Hematopoietic multipotent progenitor cell treated with erythropoietin and hydrocortisone succinate and interleukin-3 and kit ligand, for 15 days (in vitro differentiated cells): ENCODE measurements at regions not wholly inside any gene's neighbourhood (a gene's known extent, or its start where the extent isn't known, plus 50 kb on each side); places are given as distances from the start of the nearest gene placed in this dataset.
"Not testable (repeated sequence)": the region's sequence is repeated elsewhere in the genome, so short reads cannot be mapped to it uniquely, and the experiment has no call there.

ENCODE experiments used
- DNase-seq: peaks from one replicate; pipeline ENCODE4 v3.0.0-alpha.2; 2015; ENCODE audit warnings: low spot score

GRCh38 chr15:70576696-70577095 lies 186.7 kb downstream of the UACA start:
- DNase-seq = no peak

DNA sequence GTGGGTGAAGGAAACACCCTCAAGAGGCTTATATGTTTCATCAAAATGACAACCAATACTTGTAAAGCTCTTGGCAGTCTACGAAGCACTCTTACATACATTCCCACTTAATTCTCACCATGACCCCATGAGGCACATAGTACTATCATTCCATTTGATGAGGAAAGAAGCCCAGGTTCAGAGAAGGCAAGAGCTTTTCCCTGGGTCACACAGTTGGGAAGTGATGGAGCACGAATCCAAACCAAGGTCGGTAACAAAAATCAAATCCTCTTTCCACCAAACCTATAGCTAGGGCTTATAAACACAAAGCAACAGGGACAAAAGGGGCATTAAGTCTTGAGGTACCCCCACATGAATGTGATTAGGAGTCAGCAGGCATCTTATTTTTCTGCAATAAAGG lies 187.1 kb downstream of the UACA start:
- DNase-seq = no peak

- DNase-seq = no peak
Observed at GRCh38 chr15:70575231-70576226, 187.8 kb downstream of the UACA start.

DNA sequence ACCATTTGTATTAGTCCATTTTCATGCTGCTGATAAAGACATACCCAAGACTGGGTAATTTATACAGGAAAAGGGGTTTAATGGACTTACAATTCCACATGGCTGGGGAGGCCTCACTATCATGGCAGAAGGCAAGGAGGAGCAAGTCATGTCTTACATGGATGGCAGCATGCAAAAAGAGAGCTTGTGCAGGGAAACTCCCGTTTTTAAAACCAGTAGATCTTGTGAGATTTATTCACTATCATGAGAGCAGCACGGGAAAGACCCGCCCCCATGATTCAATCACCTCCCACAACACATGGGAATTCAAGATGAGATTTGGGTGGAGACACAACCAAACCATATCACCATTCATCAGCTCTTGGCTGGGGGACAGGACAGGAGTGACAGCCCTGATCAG lies 189.0 kb downstream of the UACA start:
- DNase-seq = not testable (repeated sequence)

DNA sequence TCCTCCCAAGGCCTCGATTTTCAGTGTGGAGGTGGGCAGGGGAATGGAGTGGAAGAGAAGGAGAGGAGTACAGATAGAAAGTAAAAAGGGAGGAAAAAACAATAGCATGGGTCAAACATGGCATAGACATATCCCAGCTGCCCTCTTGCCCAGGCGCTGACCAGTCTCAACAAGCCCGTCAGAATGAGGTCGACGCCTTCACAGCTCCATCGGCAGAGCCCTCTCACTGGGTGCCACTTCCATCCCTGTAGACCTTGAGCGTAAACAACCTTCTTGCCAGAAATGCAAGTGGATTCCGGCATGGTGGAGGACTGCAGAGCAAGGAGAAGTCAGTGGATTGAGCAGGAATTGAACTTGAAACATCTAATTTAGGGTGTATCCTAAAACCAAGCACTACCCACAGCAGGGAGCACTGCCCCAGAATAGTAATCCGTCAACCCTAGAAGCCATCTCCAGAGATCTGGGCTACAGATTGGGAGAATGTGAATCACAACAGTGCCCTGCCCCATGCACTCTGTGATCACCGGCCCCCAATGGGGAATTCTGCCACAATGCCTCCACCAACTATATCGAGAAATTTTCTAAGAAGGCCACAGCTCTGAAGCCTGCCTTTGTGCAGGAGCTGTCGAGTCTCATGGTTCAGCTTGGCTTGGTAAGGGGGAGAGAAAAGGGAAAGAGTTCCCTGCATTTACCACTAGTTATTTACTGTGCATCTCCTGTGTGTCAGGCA lies 190.1 kb downstream of the UACA start:
- DNase-seq = no peak

DNA sequence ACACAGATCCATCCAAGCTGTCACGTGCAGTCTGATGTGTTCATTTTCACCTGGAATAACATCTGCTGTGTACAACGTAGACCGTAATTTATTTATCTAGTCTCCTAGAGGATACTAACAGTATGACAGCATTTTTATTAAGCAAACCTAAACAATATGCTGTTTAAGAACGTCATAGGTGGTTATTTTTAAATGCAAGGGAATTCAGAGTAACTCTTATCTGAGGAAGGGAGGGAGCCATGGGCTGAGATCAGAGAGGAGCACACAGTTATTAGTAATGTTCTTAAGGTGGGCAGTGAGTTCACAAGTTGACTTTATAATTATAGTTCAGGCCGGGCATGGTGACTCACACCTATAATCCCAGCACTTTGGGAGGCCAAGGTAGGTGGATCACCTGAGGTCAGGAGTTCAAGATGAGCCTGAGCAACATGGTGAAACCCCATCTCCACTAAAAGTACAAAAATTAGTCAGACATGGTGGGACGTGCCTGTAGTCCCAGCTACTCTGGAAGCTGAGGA lies 193.6 kb downstream of the UACA start:
- DNase-seq = no peak

DNA sequence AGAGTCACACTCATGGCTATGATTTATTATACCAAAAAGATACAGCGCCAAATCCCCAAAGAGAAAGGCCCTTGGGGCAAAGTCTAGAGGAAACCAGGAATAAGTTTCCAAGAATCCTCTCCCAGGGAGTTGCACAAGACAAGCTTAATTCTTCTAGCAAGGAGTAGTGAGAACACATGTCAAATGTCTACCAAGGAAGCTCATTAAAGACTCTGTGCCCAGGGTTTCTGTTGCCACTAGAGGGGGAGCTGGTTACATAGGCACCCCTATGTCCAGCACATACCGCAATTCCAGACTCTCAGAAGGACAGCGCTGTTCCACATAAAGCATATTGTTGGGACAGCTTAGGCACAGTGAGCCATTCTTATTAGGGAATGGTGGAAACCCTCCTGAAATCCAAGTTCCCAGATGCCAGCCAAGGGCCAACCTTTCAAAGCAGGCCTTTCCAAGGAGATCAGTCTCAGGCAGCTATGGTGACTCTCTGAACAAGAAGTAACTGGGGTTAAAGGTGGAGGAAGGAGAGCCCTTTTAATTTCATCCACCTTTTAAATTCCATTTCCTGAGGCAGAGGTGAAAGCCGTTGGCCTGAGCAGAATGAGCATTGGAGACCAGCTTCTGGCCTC lies 194.2 kb downstream of the UACA start:
- no peak for DNase-seq

DNA sequence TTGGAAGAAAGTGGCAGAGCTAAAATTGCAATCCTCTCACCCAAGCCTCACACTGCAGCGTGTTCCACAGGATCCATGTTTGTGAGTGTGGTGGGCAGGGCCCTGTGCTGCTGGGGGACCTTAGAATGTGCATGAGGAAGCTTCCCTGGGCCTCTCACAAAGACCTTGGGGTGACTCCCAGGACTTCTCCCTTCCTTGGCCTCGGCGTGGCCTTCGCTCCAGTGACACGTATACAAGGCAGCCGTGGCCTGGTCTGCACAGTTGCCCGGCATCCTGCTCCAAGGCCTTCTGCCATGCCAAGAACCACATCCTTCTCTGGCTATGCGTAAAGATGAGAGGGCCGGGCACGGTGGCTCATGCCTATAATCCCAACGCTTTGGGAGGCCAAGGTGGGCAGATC lies 196.4 kb downstream of the UACA start:
- DNase-seq = no peak

- DNase-seq = no peak
Observed at GRCh38 chr15:70566047-70566835, 197.1 kb downstream of the UACA start.

DNA sequence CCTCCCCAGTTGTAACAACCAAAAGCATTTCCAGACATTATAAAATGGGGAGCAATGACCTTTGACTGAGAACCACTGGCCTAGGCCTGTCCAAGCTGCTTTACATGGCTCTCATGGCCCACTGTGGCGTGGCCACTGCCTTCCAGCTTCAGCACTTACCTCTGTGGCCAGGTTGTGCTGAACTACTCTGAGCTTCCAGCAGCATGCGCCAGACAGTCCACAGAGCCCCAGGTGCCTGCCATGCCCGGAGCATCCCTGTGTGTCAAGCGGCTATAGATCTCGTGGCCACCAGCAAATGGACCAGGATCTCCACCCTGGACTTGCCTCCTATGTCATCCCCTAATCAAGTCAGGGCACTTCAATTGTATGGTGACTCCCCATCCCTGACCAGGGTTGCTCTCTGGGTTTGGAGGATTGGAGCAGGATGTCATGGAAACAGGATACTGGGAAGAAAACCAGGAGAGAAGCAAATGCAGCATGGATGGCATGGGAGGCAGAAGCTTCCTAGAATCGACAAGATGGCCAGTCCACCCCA lies 199.7 kb downstream of the UACA start:
- no peak for DNase-seq

DNA sequence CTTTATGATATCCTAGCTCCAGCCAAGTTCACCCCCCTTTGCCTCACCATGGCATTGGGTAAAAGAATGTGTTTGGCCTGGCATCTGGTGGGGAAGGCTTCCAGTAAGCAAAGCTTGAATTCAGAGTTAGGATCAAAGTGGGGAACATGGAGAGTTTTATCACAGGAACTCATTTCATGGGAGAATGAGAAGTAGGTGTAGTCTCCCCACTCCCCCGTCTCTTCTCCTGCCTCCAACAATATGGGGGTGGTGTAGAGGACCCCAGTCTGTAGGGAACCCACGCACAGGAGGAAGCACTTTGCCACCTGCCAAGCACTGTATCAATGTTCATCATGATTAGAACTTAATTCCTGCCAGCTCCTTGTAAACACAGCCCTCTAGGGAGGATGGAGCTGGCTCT lies 200.5 kb downstream of the UACA start:
- DNase-seq = no peak

- no peak for DNase-seq
Observed at GRCh38 chr15:70561885-70562284, 201.5 kb downstream of the UACA start.

GRCh38 chr15:70560617-70561328 lies 202.6 kb downstream of the UACA start:
- DNase-seq = no peak

GRCh38 chr15:70559265-70560239 lies 203.8 kb downstream of the UACA start:
- no peak for DNase-seq

DNA sequence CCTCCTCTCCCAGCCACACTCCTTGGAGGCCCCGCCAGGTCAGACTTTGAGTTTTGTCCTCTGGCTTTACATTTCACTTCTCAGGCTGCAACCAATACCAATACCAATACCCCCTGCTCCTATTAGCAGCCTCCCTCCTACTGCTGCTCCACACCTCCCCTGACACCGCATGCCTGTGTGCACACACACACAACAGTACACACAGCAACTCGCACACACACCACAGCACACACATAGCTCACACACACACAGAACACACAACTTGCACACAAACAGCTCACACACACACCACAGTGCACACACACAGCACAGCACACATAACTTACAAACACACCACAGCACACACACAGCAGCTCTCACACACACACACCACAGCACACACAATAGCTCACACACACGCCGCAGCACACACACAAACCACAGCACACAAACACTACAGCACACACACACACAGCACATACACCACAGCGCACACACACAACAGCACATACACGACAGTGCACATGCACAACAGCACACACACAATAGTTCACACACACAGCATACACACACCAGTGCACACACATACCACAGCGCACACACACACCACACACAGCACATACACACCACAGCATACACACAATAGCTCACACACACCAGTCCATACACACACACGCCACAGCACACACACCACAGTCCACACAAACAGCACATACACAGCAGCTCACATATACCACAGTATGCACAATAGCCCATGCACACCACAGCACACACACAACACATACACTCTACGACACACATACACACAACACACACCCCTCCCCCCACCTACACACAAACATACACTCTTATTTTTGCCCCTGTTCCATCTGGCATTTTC lies 204.7 kb downstream of the UACA start:
- DNase-seq = no peak

- no peak for DNase-seq
Observed at GRCh38 chr15:70557521-70558258, 205.7 kb downstream of the UACA start.

GRCh38 chr15:70556779-70557178 lies 206.6 kb downstream of the UACA start:
- DNase-seq = no peak
